T-cell (primary cell): ENCODE measurements at regions not wholly inside any gene's neighbourhood (a gene's known extent, or its start where the extent isn't known, plus 50 kb on each side); places are given as distances from the start of the nearest gene placed in this dataset.

ENCODE experiments used
- ATAC-seq, 4 experiments: fragments of 200-7000 bp in 3 of 4; fragments of 150-1000 bp in 1 of 4; cut with Tn5 transposase; replicated peaks in 1 of 4; 1 replicate in 3 of 4; 2 replicates in 1 of 4; pipeline ENCODE4 v1.10.0; 2021; ENCODE audit warnings: moderate library complexity in 3 of 4, mild to moderate bottlenecking in 2 of 4, moderate number of reproducible peaks in 1 of 4
- CTCF ChIA-PET, 2 donors: fragments of 300-600 bp; sonication (Branson Sonifier 250); formaldehyde crosslinking; loops; one replicate each; lab custom pipeline; 2022; ENCODE audit warnings: antibody characterized with exemption in 2 of 2; lab: Charles Lee
- POLR2A ChIA-PET, 2 donors: fragments of 300-600 bp; sonication (Branson Sonifier 250); formaldehyde crosslinking; loops; one replicate each; lab custom pipeline; 2022; ENCODE audit warnings: antibody characterized with exemption in 2 of 2; lab: Charles Lee
- DNase-seq, 35 experiments: peaks; one replicate each; pipeline versions ENCODE4 v3.0.0 to v3.0.0-alpha.2; 2013 to 2023
- H3K27ac ChIP-seq: one replicate; pipeline ENCODE4 v1.5.1; 2013; ENCODE audit warnings: low read length
- H3K27me3 ChIP-seq, 2 experiments: replicated peaks in 1 of 2; 1 replicate in 1 of 2; 2 replicates in 1 of 2; pipeline versions ENCODE4 v1.6.1 to v1.7.0; 2013; ENCODE audit warnings: low read length in 1 of 2, mixed read lengths in 1 of 2; ENCODE audit not compliant: control insufficient read depth in 2 of 2, insufficient read depth in 2 of 2; ENCODE audit errors: extremely low read depth in 1 of 2
- H3K36me3 ChIP-seq, 2 donors: 1 replicate in 1 of 2; 2 replicates in 1 of 2; pipeline versions ENCODE4 v1.6.1 to v1.7.0; 2013; ENCODE audit warnings: low read length in 1 of 2; ENCODE audit not compliant: control insufficient read depth in 2 of 2, insufficient read depth in 1 of 2; ENCODE audit errors: extremely low read depth in 1 of 2
- H3K4me1 ChIP-seq, 2 experiments: 1 replicate in 1 of 2; 2 replicates in 1 of 2; pipeline versions ENCODE4 v1.6.1 to v1.7.0; 2013; ENCODE audit warnings: low read length in 2 of 2, mixed read lengths in 1 of 2; ENCODE audit not compliant: insufficient read depth in 2 of 2, control insufficient read depth in 1 of 2; ENCODE audit errors: extremely low read depth in 1 of 2
- H3K4me3 ChIP-seq, 2 donors: 1 replicate in 1 of 2; 2 replicates in 1 of 2; pipeline versions ENCODE4 v1.5.1 to v1.7.0; 2013; ENCODE audit warnings: mild to moderate bottlenecking in 2 of 2, low read length in 1 of 2, moderate library complexity in 1 of 2; ENCODE audit not compliant: control insufficient read depth in 1 of 2; ENCODE audit errors: extremely low read depth in 1 of 2
- H3K9me3 ChIP-seq: 2 replicates; pipeline ENCODE4 v1.7.0; 2013
- H3K27ac Mint-ChIP-seq, 2 donors: one replicate each; pipeline ENCODE4 v1.8.0; 2020 to 2021; ENCODE audit warnings: mild to moderate bottlenecking in 2 of 2, mixed read lengths in 2 of 2
- H3K27me3 Mint-ChIP-seq, 2 donors: one replicate each; pipeline ENCODE4 v1.8.0; 2021 to 2022; ENCODE audit warnings: mixed read lengths in 2 of 2
- H3K36me3 Mint-ChIP-seq: one replicate; pipeline ENCODE4 v1.8.0; 2021; ENCODE audit warnings: mixed read lengths
- H3K4me1 Mint-ChIP-seq, 3 donors: one replicate each; pipeline ENCODE4 v1.8.0; 2020 to 2022; ENCODE audit warnings: mixed read lengths in 3 of 3, mild to moderate bottlenecking in 1 of 3
- H3K4me3 Mint-ChIP-seq, 3 donors: one replicate each; pipeline ENCODE4 v1.8.0; 2020 to 2022; ENCODE audit warnings: mild to moderate bottlenecking in 3 of 3, mixed read lengths in 3 of 3, moderate library complexity in 3 of 3
- H3K9me3 Mint-ChIP-seq, 3 donors: one replicate each; pipeline ENCODE4 v1.8.0; 2020 to 2022; ENCODE audit warnings: mixed read lengths in 3 of 3
- WGBS: methylation state at CpG from one replicate; pipeline ENCODE4 v1.1.5; 2013; ENCODE audit warnings: missing lambda C conversion rate; ENCODE audit not compliant: insufficient coverage; 5-methylcytosine and 5-hydroxymethylcytosine counted together

DNA sequence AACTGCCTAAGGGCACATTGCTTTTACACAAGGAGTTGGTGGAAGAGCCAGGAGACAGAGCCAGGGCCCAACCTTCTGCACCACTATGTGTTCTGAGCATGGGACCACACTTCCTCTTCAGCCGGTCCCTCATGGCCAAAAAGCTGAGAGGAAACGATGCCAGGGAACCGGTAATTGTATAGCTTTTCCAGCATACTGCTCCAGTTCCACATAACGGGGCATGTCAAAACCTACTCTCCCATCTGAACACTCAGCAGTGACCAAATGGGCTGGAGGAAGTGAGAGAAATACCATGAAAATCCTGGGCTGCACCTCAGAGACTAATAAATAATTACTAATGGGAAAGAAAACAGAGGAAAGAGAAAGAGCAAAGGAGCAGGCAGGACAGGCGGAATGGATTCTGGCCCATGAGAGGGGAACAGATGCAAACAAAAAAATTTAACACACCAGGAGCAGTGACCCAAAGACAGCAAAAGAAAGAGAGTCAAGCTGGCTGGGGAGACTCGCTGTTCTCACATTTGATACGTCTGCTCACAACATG lies 52.0 kb upstream of the BMP2 start:
- DNase-seq (no peak), ATAC-seq (no peak)
- Histone ChIP-seq H3K9me3 (no peaks in the 10 kb centered on the region), H3K4me1 (no peaks in the 10 kb centered on the region), H3K27me3 (peaks cover 0 to 2% of the 10 kb centered on the region in 2 experiments), H3K36me3 (no peaks in the 10 kb centered on the region), H3K4me3 (no peak overlapping the region), H3K27ac (no peak overlapping the region)
- WGBS: 69% methylated on average over 3 of the region's 7 CpGs
- Mint-ChIP-seq H3K4me3 (no peak overlapping the region), H3K4me1 (no peaks in the 10 kb centered on the region), H3K27me3 (no peaks in the 10 kb centered on the region), H3K36me3 (no peaks in the 10 kb centered on the region), H3K9me3 (peaks cover 7 to 17% (median 12%) of the 10 kb centered on the region in 3 donors), H3K27ac (no peak overlapping the region)
- POLR2A ChIA-PET: no interaction called here
- CTCF ChIA-PET: no interaction called here

DNA sequence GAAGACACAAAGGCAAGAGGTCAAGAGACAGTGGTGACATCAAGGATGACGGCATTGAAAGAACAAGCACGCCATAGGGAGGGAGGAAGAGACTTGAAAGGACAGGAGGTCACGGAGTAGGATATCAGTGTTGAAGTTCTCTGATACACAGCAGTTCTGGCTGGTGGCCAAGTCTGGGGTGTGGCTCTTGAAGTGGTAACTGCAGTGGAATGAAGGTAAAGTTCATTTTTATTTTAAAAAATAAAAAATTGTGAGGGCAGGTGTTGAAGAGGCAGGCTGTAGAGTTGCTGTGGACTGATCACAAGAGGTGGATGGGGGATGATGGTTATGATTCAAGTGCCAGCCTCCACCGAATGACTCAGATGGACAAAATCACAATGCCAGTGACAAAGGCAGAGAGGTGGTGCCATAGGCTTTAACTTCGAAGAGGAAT lies 53.2 kb upstream of the BMP2 start:
- no peaks in the 10 kb centered on the region for H3K36me3 ChIP-seq
- H3K36me3 Mint-ChIP-seq: no peaks in the 10 kb centered on the region
- peaks cover 0 to 2% of the 10 kb centered on the region in 2 experiments for H3K27me3 ChIP-seq
- H3K4me1 Mint-ChIP-seq: no peaks in the 10 kb centered on the region
- ChIA-PET CTCF (no interaction called here), POLR2A (no interaction called here)
- H3K4me1 ChIP-seq: no peaks in the 10 kb centered on the region
- H3K27ac ChIP-seq: no peak overlapping the region
- WGBS: 81% methylated on average over 5 of the region's 5 CpGs
- H3K4me3 ChIP-seq: no peak overlapping the region
- no peaks in the 10 kb centered on the region for H3K9me3 ChIP-seq
- no peak overlapping the region for H3K4me3 Mint-ChIP-seq
- no peaks in the 10 kb centered on the region for H3K27me3 Mint-ChIP-seq
- DNase-seq: no peak
- ATAC-seq: no peak
- H3K9me3 Mint-ChIP-seq: peaks cover 4 to 14% (median 8%) of the 10 kb centered on the region in 3 donors
- no peak overlapping the region for H3K27ac Mint-ChIP-seq

DNA sequence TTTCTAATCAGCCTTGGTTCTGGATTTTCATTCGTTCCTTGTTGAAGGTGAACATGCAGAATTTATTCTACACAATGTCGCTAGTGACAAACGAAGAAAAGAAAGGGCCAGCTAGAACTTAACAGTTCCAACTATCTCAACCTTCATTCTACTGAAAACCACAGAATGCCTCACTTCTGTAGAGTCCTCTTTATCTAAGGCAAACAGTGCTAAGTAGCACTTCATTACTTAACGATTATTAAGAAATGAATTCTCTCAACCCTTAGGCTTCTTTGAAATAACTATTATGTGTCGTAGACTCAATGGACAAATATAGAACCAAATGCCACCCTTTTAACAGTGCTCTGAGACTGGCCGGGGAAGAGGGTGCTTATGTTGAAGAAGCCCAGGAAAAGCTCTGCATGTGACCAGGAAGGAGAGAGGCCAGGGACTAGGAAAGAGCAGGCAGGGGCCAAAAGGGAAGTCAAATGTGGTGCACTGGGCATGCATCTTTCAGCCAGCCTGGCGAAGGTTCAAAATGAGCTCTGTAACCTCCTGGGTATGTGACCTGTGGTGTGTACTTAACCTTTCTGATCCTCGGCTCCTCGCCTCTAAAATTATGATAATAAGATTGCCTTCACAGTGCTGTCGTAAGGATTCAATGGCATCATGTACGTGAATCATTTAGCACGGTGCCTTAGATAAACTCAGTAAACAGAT lies 55.4 kb upstream of the BMP2 start:
- Histone ChIP-seq H3K27ac (no peak overlapping the region), H3K4me1 (no peaks in the 10 kb centered on the region), H3K36me3 (no peaks in the 10 kb centered on the region), H3K4me3 (no peak overlapping the region), H3K9me3 (no peaks in the 10 kb centered on the region), H3K27me3 (peaks cover 0 to 2% of the 10 kb centered on the region in 2 experiments)
- Mint-ChIP-seq H3K9me3 (peaks cover 0 to 4% (median 4%) of the 10 kb centered on the region in 3 donors), H3K4me1 (no peaks in the 10 kb centered on the region), H3K27ac (no peak overlapping the region), H3K27me3 (no peaks in the 10 kb centered on the region), H3K4me3 (no peak overlapping the region), H3K36me3 (no peaks in the 10 kb centered on the region)
- ATAC-seq (no peak), DNase-seq (no peak)
- 92% methylated on average over 5 of the region's 12 CpGs for WGBS
- ChIA-PET CTCF (no interaction called here), POLR2A (no interaction called here)

DNA sequence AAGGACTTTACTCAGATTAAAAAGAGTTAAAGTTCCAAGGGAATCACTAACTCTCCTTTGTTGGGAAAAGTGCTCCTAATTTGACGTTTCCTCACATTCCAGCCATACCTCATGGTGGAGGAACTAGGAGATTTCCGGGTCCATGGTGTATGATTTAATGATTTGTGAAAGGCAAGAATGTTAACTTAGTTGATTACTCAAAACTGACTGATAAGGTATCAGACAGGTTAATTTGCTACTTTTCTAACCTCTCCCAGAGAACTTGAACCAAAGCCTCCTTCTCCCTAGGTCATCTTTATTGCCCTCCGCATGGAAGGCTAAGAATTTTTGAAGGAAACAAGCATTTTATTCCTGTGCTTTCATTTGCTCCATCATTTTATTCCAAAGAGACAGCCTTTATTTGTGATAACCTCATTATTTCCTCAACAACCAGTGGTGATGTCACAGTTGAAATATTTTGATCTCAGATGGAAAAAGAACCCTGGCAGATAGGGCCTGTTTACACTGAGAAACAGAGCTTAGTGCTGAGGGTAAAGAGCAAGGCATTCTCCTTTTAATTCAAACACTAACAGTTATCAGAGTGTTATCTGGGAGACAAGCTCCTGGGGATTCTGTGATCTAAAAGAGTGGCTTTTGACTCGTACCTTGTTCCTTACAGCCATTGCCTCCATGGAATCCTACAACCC lies 57.4 kb upstream of the BMP2 start:
- CTCF ChIA-PET: no interaction called here
- Histone ChIP-seq H3K36me3 (no peaks in the 10 kb centered on the region), H3K27me3 (peaks cover 0 to 2% of the 10 kb centered on the region in 2 experiments), H3K4me1 (no peaks in the 10 kb centered on the region), H3K4me3 (no peak overlapping the region), H3K9me3 (no peaks in the 10 kb centered on the region), H3K27ac (no peak overlapping the region)
- peaks cover 0 to 9% (median 4%) of the 10 kb centered on the region in 3 donors for H3K9me3 Mint-ChIP-seq
- POLR2A ChIA-PET: no interaction called here
- DNase-seq (no peak), ATAC-seq (no peak)
- no peaks in the 10 kb centered on the region for H3K36me3 Mint-ChIP-seq
- WGBS: 80% methylated on average over 1 of the region's 4 CpGs
- H3K4me3 Mint-ChIP-seq: no peak overlapping the region
- H3K4me1 Mint-ChIP-seq: no peaks in the 10 kb centered on the region
- H3K27me3 Mint-ChIP-seq: no peaks in the 10 kb centered on the region
- no peak overlapping the region for H3K27ac Mint-ChIP-seq

DNA sequence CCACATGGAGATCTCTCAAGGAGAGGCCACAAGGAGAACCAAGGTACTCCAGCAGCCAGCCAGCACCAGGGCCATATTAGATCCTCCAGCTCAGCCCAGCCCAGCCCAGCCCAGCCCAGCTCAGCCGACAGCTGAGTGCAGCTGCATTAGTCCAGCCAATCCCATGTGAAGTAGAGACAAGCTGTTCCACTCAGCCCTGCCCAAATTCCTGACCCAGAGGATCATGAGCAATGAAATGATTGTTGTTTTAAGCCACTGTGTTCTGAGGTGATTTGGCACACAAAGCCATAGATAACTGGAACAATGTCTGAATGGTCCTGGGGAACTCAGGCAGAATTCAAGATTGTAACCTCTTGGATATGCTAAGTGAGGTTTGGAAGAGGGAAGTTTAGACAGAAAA lies 59.5 kb upstream of the BMP2 start:
- no peak overlapping the region for H3K4me3 Mint-ChIP-seq
- Histone ChIP-seq H3K4me1 (no peaks in the 10 kb centered on the region), H3K27me3 (no peaks in the 10 kb centered on the region), H3K36me3 (no peaks in the 10 kb centered on the region), H3K4me3 (no peak overlapping the region), H3K27ac (no peak overlapping the region), H3K9me3 (no peaks in the 10 kb centered on the region)
- POLR2A ChIA-PET: no interaction called here
- CTCF ChIA-PET: no interaction called here
- no peak overlapping the region for H3K27ac Mint-ChIP-seq
- DNase-seq: no peak
- H3K27me3 Mint-ChIP-seq: no peaks in the 10 kb centered on the region
- H3K36me3 Mint-ChIP-seq: no peaks in the 10 kb centered on the region
- H3K9me3 Mint-ChIP-seq: peaks cover 0 to 9% (median 4%) of the 10 kb centered on the region in 3 donors
- no peaks in the 10 kb centered on the region for H3K4me1 Mint-ChIP-seq
- ATAC-seq: no peak
- no CpG with 5 or more reads among the region's 1 CpG for WGBS

DNA sequence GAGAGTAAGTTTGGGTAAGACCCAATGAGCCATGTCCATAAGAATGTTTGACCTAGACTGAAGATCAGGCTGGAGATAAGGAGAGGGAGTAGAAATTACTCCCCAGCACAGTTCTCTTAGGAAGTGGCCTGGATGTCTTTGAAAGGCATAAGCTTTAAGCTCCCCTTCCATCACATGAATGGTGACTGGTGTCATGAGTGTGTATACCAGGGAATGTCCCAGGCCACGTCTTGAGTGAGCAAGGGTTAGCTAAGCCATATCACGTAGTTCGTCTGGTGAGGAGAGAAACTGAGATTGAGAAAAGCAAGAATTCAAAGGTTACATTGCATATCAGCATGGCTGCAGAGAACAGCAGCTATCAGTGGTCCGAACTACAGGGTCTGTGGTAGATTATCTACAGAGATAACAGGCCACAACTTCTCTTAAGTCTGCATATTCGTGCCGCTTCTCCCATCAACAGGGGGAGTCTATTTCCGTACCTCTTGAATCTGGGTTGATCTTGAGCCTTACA lies 60.1 kb upstream of the BMP2 start:
- H3K4me1 ChIP-seq: no peaks in the 10 kb centered on the region
- Mint-ChIP-seq H3K4me1 (no peaks in the 10 kb centered on the region), H3K9me3 (peaks cover 0 to 9% (median 4%) of the 10 kb centered on the region in 3 donors), H3K27me3 (no peaks in the 10 kb centered on the region), H3K36me3 (no peaks in the 10 kb centered on the region), H3K27ac (no peak overlapping the region), H3K4me3 (no peak overlapping the region)
- H3K27ac ChIP-seq: no peak overlapping the region
- H3K9me3 ChIP-seq: no peaks in the 10 kb centered on the region
- H3K36me3 ChIP-seq: no peaks in the 10 kb centered on the region
- H3K4me3 ChIP-seq: no peak overlapping the region
- DNase-seq (no peak), ATAC-seq (no peak)
- ChIA-PET POLR2A (no interaction called here), CTCF (no interaction called here)
- WGBS: 0% methylated on average over 3 of the region's 7 CpGs
- H3K27me3 ChIP-seq: no peaks in the 10 kb centered on the region
